HG02623 (cell line): ENCODE measurements at regions not wholly inside any gene's neighbourhood (a gene's known extent, or its start where the extent isn't known, plus 50 kb on each side); places are given as distances from the start of the nearest gene placed in this dataset.
"Not testable (repeated sequence)": the region's sequence is repeated elsewhere in the genome, so short reads cannot be mapped to it uniquely, and the experiment has no call there.

Experiments
- ATAC-seq: cut with Tn5 transposase; IDR thresholded peaks from one replicate; pipeline ENCODE4 v1.9.1; 2021; ENCODE audit warnings: moderate library complexity; ENCODE audit not compliant: unreplicated experiment

DNA sequence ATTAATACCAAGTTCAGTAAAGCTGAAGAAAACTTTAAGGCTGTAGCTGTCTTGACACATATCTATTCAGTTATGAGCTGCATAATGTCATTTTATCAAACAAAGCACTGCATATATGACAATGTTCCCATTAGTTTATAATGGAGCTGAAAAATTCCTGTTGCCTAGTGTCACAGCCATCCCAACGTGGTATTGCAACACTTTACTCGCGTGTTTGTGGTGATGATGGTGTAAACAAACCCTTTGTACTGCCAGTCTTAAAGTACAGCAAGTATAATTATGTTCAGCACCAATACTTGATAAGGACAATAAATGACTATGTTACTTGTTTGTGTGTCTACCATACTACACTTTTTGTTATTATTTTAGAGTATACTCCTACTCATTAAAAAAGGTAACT is 1415.6 kb upstream of the PCDH7 start:
- no peak for ATAC-seq

- no peak for ATAC-seq
Measured at GRCh38 chr4:29307256-29307655, 1412.9 kb upstream of the PCDH7 start.

DNA sequence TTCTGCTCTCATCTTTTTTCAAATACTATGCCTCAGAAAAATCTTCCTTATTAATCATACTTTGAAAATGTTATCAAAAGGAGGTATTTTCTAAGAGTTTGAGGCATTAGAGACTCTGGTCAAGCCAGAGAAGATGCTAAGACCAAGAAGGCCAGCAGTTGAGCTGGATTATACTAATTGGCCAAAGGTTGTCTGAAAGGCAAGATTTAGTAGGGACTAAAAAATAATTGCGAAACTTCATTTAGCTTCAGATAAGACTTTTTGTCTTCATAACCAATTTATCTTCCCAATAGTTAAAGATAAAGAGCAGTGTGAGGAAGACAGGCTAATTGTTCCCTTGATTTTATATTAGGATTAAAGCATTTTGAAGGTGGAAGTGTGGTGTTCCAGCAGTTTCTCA is 1412.4 kb upstream of the PCDH7 start:
- no peak for ATAC-seq

GRCh38 chr4:29309050-29309449 is 1411.1 kb upstream of the PCDH7 start:
- ATAC-seq, result no peak

GRCh38 chr4:29310252-29310651 is 1409.9 kb upstream of the PCDH7 start:
- no peak for ATAC-seq

DNA sequence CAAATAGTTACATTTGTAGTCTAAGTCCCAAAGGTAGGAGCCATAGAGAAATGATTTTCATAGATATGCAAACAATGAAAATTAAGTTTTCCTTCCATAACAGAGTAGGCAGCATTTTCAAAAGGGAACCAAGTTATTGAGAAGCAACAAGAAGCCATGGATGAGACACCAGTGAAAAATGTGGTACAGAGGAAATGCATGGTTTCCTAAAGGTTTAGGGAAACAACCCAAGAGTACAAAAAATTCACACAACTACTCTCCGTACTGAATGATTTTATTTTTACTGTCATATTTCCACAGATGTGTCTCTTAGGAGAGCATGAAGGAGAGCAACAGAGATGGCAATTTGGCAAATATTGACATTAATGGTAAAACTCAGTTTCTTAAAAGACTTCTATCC is 1408.9 kb upstream of the PCDH7 start:
- no peak for ATAC-seq

GRCh38 chr4:29319663-29320340 is 1400.4 kb upstream of the PCDH7 start:
- no peak for ATAC-seq

DNA sequence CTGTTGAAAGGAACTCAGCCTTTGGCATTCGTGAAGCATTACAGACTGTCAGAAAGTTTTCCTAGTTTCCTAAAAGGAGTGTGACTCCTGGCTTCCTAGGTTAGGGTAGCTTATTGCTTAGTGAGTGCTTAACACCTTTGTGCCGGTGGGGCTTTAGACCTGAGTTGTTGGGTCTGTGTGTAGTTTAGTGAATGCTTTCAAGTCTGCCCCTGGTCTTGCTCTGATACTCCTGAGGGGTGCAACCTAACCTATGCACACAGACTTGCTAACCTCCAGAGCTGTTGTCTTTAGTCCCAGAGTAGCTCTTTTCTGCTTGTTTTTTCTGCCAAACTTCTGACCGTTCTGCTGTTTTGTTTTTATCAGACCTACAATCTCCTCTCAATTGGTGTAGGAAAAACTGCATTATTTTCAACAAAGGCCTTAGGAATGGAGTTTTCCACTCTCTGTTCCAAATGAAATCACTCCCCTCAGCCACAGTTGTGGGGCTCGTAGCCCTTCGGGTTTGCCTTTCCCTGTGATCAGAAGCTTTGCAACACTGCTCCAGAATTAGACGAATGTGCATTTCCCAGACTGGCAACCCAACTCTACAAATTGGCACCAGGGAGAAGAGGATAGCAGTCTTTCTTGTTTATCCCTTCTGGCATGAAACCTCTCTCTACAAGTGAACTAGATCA is 1399.1 kb upstream of the PCDH7 start:
- no peak for ATAC-seq

DNA sequence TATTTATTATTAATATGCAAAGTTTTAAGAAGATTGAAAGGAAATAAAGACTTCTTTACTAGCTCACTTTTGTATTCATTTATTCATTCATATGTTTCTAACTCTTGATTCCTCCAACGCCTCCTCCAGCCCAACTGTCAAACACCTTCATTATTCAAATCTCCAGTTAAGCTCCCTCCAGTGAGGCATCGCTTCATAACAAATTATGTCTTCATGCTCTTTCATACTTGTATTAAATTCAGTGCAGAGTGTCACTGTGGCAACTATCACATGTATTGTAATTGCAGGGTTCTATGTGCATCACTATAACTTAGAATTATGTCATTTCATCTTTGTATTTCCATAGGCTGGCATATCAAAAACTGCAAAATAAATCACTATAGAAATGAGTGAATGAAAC is 1394.2 kb upstream of the PCDH7 start:
- no peak for ATAC-seq

- no peak for ATAC-seq
Measured at GRCh38 chr4:29326816-29327215, 1393.4 kb upstream of the PCDH7 start.

GRCh38 chr4:29336861-29337260 is 1383.3 kb upstream of the PCDH7 start:
- no peak for ATAC-seq

DNA sequence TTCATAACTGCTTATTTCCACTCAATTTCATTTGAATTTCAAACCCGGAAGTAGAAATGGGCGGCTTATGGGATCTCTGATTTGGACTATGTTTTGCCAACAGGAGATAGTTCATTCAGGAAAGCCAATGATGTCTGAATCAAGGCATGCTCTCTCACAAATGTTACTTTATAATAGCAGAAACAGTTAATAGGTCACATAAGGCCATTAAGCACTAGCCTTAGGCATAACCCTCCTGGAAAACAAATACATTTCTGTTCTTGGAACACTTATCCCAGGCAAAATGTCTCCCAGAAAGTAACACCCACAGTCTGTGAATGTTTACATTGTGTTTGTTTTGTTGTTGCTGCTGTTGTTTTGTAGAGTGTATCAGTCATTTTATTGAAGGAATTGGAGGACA is 1347.2 kb upstream of the PCDH7 start:
- ATAC-seq, result no peak

GRCh38 chr4:29375716-29376115 is 1344.5 kb upstream of the PCDH7 start:
- no peak for ATAC-seq

DNA sequence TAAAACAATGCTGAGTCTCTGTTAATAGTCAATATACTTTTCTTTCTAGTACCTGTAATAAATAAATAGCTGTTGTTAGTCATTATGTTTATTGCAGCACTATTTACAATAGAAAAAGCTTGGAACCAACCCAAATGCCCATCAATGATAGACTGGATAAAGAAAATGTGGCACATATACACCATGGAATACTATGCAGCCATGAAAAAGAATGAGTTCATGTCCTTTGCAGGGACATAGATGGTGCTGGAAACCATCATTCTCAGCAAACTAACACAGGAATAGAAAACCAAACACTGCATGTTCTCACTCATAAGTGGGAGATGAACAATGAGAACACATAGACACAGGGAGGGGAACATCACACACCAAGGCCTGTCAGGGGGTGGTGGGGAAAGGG is 1341.9 kb upstream of the PCDH7 start:
- ATAC-seq, result not testable (repeated sequence)

- no peak for ATAC-seq
Measured at GRCh38 chr4:29390921-29391320, 1329.2 kb upstream of the PCDH7 start.

GRCh38 chr4:29405116-29405515 is 1315.1 kb upstream of the PCDH7 start:
- ATAC-seq, result no peak

GRCh38 chr4:29415771-29416170 is 1304.4 kb upstream of the PCDH7 start:
- no peak for ATAC-seq

DNA sequence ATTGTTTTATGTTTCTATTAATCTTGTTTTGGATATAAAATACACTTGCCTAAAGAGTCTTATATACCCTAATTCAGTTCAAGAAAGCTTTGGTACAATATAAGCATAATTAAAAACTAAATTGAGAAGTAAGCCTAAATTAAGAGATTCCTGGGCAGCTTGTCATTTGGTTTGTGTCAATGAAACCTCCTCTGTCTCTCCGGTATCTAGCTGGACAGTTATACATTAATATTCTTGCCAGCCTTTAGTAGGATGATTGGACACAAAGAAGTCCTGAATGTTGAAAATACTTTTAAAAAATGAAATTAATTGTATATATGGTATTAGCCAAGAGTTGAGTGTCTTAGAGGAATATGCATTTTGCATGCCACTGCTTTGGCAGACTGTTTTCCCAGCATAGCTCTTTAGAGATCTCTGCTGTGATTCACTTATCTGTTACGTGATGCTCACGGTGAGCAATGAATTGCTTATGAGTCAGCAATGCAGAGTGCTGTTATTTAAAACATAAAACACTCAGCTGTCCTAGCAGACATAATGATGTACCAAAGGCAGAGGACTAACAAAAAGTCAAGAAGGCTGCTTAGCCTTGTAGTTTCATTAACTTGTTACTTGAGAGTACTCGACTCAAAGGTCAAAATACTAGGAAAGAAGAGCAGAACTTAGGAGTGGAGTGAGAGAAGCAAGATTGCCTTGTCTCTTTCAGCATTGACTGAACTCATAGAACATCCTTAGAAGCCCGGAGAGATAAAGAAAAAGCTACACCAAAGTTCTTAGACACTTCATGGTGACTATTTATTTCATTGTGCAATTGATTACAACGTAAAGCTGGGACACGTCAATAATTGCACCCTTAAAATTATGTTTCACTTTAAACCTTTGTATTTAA is 1296.1 kb upstream of the PCDH7 start:
- ATAC-seq, result no peak

DNA sequence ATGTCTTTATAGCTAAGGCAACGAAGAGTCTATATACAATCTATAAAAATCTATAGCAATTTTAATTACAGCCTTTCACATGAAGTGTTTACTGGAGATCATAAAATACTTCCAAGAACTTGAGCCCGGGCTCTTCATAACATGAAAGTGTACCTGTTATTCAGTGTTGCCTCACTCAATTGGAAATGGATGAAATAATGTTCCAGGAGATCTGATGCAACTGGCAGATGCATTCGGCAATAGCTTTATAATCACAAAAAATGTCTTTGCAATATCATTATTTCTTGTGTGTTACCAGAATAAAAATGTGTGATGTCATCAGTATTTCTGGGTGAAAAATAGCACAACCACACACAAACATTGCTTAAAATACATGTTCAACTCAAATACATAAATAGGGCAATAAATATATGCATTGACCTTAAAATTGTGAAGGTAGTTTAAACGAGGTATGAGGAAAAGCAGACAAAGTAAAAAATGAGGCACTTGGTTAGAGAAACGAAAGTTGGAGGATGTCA is 1266.8 kb upstream of the PCDH7 start:
- no peak for ATAC-seq

DNA sequence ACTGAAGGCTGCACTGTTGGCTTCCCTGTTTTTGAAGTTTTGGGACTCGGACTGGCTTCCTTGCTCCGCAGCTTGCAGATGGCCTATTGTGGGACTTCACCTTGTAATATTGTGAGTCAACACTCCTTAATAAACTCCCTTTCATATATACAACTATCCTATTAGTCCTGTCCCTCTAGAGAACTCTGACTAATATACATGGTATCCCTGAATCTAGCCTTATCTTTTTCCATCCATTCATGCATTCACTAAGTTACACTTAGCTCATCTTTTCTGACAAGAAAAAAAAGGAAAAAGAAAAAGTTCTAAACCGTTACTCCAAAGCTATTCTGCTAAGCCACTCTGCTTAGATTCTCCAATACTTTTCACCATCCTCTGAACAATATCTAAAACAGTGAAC is 1260.2 kb upstream of the PCDH7 start:
- ATAC-seq, result no peak

DNA sequence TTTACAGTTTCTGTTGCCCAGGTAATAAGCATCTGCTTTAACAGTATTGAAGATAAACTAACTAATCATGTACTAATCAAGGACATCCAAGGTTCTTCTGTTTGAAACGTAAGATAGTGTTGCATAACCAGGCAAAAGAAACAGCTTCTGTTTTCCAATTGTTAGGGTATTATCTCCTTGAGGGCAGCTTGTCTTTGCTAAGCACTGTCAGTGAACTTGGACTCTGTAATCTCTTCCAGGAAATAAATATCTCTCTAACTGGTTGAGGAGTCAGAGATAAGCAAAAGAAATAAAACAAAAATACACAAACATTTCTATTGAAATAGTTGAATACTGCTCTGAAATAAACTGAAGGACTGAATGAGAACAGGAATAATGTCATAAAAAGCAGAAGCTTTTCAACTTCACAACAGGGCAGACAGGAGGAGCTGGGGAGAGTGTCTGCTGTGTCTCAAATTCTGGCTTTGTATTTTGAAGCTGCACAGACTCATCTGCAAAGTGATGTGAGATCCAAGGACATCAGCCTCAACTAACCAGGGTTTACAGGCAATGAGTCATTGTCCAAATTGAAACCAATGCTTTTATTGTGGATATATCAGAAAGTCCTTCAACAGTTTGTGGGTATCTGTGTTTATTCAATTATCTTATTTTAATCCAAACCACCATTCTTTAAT is 1253.0 kb upstream of the PCDH7 start:
- no peak for ATAC-seq
